Cardiac fibroblast (primary cell): ENCODE measurements at regions not wholly inside any gene's neighbourhood (a gene's known extent, or its start where the extent isn't known, plus 50 kb on each side); places are given as distances from the start of the nearest gene placed in this dataset.

Source experiments
- DNase-seq, 2 donors: peaks; one replicate each; pipeline versions ENCODE4 v3.0.0 to v3.0.0-alpha.2; 2010; ENCODE audit warnings: low read depth in 2 of 2
- H3K4me3 ChIP-seq, 2 donors: replicated peaks in 1 of 2; 1 replicate in 1 of 2; 2 replicates in 1 of 2; pipeline ENCODE4 v1.5.1; 2011; ENCODE audit warnings: low read depth in 2 of 2, low read length in 2 of 2, mild to moderate bottlenecking in 2 of 2, moderate library complexity in 1 of 2
- CTCF ChIP-seq: IDR thresholded peaks from one replicate; pipeline ENCODE4 v1.5.1; 2011; ENCODE audit warnings: low read depth, mild to moderate bottlenecking, low read length, inconsistent platforms

GRCh38 chr16:27691721-27692120 is 141.8 kb downstream of the KATNIP start:
- no peak overlapping the region for H3K4me3 ChIP-seq
- no peak for DNase-seq
- TF ChIP-seq CTCF: no peak

- no peak for DNase-seq
- no peak overlapping the region for H3K4me3 ChIP-seq
- TF ChIP-seq CTCF: no peak
Measured at GRCh38 chr16:27692576-27692975, 142.6 kb downstream of the KATNIP start.

- no peak for TF ChIP-seq CTCF
- no peak overlapping the region for H3K4me3 ChIP-seq
- no peak for DNase-seq
Measured at GRCh38 chr16:27695161-27695560, 145.2 kb downstream of the KATNIP start.

- H3K4me3 ChIP-seq: no peak overlapping the region
- no peak for DNase-seq
- peak; percentile 34 for TF ChIP-seq CTCF
Measured at GRCh38 chr16:27698266-27698665, 148.3 kb downstream of the KATNIP start.

GRCh38 chr16:27698746-27699145 is 148.8 kb downstream of the KATNIP start:
- no peak overlapping the region for H3K4me3 ChIP-seq
- no peak for DNase-seq
- TF ChIP-seq CTCF: no peak

- no peak for DNase-seq
- no peak overlapping the region for H3K4me3 ChIP-seq
- TF ChIP-seq CTCF: no peak
Measured at GRCh38 chr16:27699540-27699939, 149.6 kb downstream of the KATNIP start.

- DNase-seq: no peak
- H3K4me3 ChIP-seq: no peak overlapping the region
- TF ChIP-seq CTCF: no peak
Measured at GRCh38 chr16:27700304-27700995, 150.5 kb downstream of the KATNIP start.
